Lower leg skin (tissue), 4 donors: ENCODE measurements at regions not wholly inside any gene's neighbourhood (a gene's known extent, or its start where the extent isn't known, plus 50 kb on each side); places are given as distances from the start of the nearest gene placed in this dataset.

ENCODE experiments used
- DNase-seq, 2 donors: peaks; one replicate each; pipeline ENCODE4 v3.0.0-alpha.2; 2019; ENCODE audit warnings: low spot score in 2 of 2
- H3K4me3 ChIP-seq: fragments of 200-600 bp; sonication (generic); 2 replicates; pipeline ENCODE4 v1.5.1; 2017; ENCODE audit warnings: mild to moderate bottlenecking, low read depth; ENCODE audit not compliant: poor library complexity, severe bottlenecking
- CTCF ChIP-seq, 3 donors: fragments of 450-650 bp; IDR thresholded peaks; one replicate each; pipeline ENCODE4 v1.5.1; 2016; ENCODE audit warnings: antibody characterized with exemption in 3 of 3, mild to moderate bottlenecking in 3 of 3, moderate library complexity in 2 of 3
- POLR2A ChIP-seq, 2 donors: fragments of 450-650 bp; IDR thresholded peaks; one replicate each; pipeline ENCODE4 v1.6.1; 2016 to 2017; ENCODE audit warnings: antibody characterized with exemption in 2 of 2, mild to moderate bottlenecking in 1 of 2, moderate library complexity in 1 of 2
- WGBS, 2 donors: methylation state at CpG; one replicate each; pipeline ENCODE4 v1.1.5; 2018; 5-methylcytosine and 5-hydroxymethylcytosine counted together
- intact Hi-C: fragments of 100-400 bp; cut with DNase I; formaldehyde crosslinking; loops from one replicate; pipeline ENCODE4 v1.15.0; 2023; ENCODE audit warnings: low total_unique reads

GRCh38 chr22:47484960-47485569 lies 722.6 kb downstream of the TBC1D22A start:
- no peak overlapping the region for H3K4me3 ChIP-seq
- 44 to 51% methylated on average over 4 of the region's 4 CpGs for WGBS, 2 donors
- intact Hi-C loops: no loop called here
- DNase-seq: no peak
- TF ChIP-seq CTCF (IDR thresholded peaks at IDR 0.05): no peak
- no peak for TF ChIP-seq POLR2A (IDR thresholded peaks at IDR 0.05)

GRCh38 chr22:47476231-47476630 lies 713.8 kb downstream of the TBC1D22A start:
- WGBS, 2 donors: 80 to 83% methylated on average over 3 of the region's 3 CpGs
- no peak for TF ChIP-seq CTCF (IDR thresholded peaks at IDR 0.05)
- TF ChIP-seq POLR2A (IDR thresholded peaks at IDR 0.05): no peak
- no peak for DNase-seq
- H3K4me3 ChIP-seq: no peak overlapping the region
- intact Hi-C loops: no loop called here

- intact Hi-C loops: no loop called here
- no peak overlapping the region for H3K4me3 ChIP-seq
- 57 to 67% methylated on average over 3 of the region's 3 CpGs for WGBS, 2 donors
- TF ChIP-seq CTCF (IDR thresholded peaks at IDR 0.05) (no peak), POLR2A (IDR thresholded peaks at IDR 0.05) (no peak)
- no peak for DNase-seq
Measured at GRCh38 chr22:47474895-47475294, 712.4 kb downstream of the TBC1D22A start.

- TF ChIP-seq POLR2A (IDR thresholded peaks at IDR 0.05) (no peak), CTCF (IDR thresholded peaks at IDR 0.05) (no peak)
- no peak for DNase-seq
- intact Hi-C loops: no loop called here
- WGBS, 2 donors: 55 to 62% methylated on average over 6 of the region's 6 CpGs
- no peak overlapping the region for H3K4me3 ChIP-seq
Measured at GRCh38 chr22:47474464-47474863, 712.0 kb downstream of the TBC1D22A start.

- TF ChIP-seq POLR2A (IDR thresholded peaks at IDR 0.05) (no peak), CTCF (IDR thresholded peaks at IDR 0.05) (no peak)
Measured at GRCh38 chr22:47472636-47473035, 710.2 kb downstream of the TBC1D22A start.

GRCh38 chr22:47471406-47471805 lies 709.0 kb downstream of the TBC1D22A start:
- no peak overlapping the region for H3K4me3 ChIP-seq
- no peak for TF ChIP-seq CTCF (IDR thresholded peaks at IDR 0.05)
- no peak for TF ChIP-seq POLR2A (IDR thresholded peaks at IDR 0.05)
- no peak for DNase-seq
- WGBS, 2 donors: 66 to 69% methylated on average over 3 of the region's 3 CpGs
- intact Hi-C loops: no loop called here

More at GRCh38 chr22:47472636-47473035, 710.2 kb downstream of the TBC1D22A start:
- no peak for DNase-seq
- no peak overlapping the region for H3K4me3 ChIP-seq
- intact Hi-C loops: no loop called here
- WGBS, 2 donors: 76 to 84% methylated on average over 9 of the region's 9 CpGs
